GM19043 (cell line): ENCODE measurements at regions not wholly inside any gene's neighbourhood (a gene's known extent, or its start where the extent isn't known, plus 50 kb on each side); places are given as distances from the start of the nearest gene placed in this dataset.
"Not testable (repeated sequence)": the region's sequence is repeated elsewhere in the genome, so short reads cannot be mapped to it uniquely, and the experiment has no call there.

Experiments used
- ATAC-seq: cut with Tn5 transposase; IDR thresholded peaks from one replicate; pipeline ENCODE4 v1.9.1; 2021; ENCODE audit warnings: low read depth; ENCODE audit not compliant: unreplicated experiment

DNA sequence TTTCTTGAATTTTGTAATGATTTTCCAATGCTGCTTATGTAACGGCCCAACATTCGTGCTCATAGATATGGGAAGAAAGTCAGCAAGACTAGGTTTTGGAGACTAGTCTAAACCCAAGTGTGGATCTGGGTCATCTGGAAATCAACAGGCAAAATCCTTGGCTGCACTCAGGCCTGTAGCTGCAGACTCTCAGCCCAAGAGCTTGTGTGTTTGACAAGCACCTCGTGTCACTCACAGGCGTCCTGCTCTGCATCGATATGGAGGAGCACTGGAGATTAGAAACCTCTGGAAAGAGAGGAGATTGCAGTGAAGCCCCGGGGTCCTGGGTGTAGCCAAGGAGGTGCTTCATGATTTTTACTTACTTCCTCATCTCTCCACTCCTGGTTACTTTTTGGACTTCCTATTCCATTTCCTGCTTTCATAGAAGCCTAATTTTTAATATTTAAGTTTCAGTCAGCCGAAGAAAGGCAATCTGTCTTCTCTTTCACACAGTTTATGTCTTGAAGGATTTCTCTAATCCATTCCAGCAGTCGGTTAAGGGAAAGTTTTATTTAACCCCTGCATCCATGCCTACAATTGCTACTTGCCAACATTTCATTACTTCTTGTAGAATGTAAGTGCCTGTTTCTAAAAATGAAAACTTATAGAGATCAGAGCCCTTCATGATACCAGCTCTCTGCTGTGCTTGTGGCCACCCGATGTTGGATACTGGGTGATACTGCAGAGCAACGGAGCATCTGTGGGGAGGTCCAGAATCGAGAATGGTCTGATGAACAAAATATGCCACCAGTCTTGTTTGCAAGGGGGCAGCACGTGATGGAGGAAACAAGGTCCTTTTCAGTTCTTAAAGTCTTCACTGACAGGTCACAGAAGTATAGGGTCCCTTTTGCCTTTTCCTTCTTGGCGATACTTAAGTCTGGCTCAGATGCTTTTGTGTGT lies 296.3 kb downstream of the QKI start:
- ATAC-seq, result no peak

DNA sequence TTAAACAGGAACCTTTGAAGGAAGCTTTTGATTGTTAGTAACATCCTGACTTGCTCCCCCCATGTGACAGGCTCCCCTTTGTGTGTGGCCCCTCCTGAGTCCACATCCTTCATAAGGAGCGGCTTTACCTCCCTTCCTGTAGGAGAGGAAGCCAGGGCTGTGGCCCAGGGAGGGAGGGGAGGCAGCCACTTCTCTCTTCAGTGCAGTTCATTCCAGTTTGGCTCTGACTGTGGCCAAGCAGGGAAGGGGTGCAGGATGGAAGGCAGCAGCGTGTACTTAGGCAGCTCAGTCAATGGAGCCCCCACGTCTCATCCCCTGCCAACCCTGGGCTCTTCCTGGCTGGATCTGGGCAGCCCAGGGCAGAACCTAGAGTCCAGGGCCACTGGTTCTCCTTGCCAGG lies 295.2 kb downstream of the QKI start:
- no peak for ATAC-seq

DNA sequence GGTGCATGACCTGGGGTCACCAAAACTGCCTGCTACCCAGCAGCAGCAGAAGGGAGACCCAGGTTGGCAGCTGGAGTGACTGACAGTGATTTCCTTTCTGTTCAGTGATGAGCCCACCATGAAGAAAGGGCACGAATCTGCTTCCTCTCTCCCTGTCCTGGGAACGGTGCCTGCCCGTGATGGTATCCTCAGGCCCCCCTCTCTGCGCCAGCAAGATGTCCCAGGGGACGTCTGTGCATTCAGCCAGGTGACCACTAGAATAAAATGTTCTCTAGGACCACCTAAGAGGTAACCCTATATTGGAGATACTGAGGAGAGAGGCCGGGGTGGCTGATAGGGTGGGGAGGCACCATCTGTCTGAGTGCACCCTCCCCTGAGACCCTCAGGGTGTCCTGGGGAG lies 294.7 kb downstream of the QKI start:
- no peak for ATAC-seq

DNA sequence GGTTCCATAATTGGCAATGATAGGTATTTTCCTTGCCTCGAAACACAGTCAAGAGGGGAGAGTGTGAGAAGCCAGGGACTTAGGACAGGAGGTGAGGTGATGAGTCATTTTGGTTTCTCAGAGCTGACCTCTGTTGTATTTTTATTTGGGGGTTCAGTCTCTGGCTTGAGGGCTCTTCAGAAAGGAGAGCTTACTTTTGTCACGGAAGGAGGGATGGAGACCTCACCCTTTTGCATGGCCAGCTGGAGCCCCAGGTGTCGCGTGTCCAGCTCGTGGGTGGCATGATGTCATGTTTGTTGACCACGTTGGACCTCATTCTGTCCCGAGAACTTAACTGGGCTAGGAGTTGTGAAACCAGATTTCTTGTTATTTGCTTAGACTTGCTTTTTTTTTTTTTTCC lies 293.9 kb downstream of the QKI start:
- peak; percentile 38 for ATAC-seq

DNA sequence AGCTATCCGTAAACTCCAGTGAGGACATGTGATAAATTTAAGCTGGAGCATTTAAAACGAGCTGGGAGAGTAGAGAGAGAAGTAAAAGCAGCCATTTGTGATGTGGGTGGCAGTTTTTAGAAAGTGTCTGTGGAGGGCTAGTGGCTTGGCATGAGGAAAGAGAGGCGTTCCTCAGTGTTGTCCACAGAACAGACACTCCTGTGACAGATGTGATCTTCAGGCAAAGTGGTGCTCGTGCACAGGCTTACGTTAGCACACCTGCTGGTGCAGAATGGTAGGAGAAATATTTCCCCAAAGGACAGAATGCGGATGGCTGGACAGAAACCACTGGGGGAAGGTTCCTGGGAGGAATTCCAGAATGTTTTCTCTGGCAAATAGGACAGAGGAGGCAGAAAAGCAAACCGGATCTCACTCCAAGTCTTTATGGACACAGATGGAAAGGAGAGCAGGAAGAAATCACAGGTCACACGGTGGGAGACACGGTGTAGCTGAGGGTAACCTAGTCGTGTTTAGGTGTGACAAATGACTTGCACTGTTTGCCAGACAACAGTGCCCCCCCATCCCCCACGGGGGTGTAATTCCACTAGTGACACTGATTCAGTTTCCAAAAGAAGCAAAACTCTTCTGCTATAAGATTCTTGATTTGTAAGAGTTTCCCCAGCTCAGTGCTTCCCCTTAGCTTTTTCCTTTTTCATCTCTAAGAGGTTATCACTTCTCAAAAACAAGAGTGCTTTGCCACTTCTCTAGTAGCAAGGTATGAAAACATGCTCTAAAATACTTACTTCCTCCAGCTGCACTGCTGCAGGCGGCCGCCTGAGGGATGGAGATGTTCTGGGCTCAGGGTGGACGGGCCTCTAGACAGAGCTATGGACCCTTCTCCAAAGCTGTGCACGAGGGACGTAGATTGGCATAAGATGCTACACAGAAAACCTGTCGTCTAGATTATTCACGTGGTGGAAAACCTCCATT lies 293.2 kb downstream of the QKI start:
- peak; percentile 40 for ATAC-seq

DNA sequence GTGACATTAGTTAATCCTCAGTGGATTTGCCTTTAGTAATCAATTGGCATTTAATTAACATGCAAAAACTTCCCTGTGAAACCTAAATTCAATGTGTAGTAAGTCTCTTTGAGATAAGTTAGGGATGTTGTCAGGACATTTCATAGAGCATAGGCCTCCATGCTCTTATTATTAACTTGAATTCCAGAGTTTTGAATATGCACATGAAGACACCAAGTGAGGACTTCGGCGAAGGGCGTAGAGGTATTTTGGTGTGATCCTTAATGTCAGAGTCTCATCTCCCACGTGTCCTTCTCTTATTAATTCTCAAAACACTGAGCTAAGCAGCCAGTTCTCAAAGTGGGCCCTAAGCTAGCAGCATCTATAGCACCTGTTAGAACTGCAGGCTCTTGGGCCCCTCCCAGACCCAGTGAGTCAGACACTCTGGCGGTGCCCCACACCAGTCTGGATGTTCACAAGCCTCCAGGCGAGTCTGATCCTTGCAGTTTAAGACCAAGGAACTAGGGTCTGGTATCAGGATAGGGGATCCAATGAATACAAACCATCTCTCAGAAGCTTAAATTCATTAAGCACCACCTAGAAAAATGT lies 292.1 kb downstream of the QKI start:
- ATAC-seq, result no peak

DNA sequence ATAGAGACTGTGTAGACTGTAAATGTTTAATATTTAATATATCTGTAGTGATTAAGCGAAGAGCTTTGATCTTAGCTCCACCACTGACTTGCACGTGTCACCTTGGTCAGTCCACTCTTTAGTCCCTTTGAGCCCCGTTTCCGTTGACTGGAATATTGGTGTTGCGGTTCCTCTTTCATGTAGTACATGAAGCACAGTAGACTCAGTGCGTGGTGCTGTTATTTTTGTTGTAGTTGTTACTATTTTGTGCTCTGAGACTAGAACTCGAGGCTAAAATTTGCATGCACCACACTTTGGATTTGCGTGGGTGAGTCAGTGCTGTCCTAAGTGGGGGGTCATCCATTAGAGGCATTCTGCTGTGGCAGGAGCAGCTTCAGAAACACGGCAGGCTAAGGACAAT lies 291.4 kb downstream of the QKI start:
- peak; percentile 59 for ATAC-seq

DNA sequence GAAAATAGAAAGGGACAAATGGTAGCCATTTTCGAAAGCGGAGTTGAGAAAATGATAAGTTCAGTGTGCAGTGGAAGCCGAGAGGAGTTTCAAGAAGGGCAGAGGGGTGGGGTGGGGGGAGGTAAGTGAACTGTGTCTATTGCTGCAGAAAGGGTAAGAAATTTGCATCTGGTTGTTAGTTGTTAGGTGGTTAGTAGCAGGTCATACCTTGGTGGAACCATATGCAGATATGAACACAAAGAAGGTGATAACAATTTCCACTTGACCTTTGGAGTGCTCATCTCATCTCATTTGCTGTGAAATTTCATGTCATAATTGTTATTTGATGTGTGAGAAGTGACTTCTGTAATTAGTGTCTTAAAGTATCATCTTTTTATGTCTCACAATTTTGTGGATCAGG lies 288.2 kb downstream of the QKI start:
- no peak for ATAC-seq

DNA sequence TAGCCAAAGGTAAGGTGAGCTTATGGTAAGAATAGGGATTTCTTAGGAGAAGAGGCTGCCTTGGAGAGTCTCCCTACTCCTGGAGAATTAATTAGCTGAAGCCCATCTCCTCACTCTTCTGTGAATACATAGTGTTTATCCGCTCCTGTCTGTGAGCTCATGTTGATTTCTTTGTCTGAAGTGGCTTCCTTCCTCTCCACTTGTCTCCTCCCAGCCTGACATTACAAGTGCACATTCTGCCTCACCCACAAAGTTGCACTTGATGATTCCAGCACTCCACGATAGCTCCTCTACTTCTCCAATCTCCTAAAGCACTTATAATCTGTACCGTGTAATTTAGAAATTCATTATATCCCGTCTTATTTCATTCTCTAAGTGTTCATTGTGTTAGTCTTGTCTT lies 287.2 kb downstream of the QKI start:
- no peak for ATAC-seq

DNA sequence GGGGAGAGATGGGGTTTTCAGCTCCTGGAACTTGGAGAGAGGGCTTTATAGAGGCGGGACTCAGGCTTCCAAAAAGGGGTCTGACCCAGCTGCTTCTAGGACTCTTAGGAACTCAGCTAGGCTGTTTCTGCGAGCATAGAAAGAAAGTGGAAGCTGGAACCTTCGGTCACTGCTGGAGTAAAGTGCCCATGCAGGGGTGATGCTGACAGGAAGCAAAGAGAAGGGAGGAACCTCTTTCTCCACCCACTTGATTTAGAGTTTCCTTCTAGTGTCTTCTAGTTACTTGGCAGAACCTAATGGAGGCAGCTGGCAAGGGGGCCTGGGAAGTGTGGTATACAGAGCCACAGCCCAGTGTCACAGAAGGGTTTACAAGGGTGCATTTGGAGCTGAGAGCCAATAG lies 283.6 kb downstream of the QKI start:
- ATAC-seq, result no peak

DNA sequence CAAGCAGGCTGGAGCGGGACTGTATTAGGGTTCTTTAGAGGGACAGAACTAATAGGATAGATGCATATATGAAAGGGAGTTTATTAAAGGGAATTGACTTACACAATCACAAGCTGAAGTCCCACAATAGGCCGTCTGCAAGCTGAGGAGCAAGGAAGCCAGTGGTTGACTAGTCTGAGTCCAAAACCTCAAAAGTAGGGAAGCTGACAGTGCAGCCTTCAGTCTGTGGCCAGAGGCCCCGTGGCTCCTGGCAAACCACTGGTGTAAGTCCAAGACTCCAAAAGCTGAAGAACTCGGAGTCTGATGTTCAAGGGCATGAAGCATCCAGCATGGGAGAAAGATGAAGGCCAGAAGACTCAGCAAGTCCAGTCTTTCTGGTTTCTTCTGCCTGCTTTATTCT lies 281.8 kb downstream of the QKI start:
- not testable (repeated sequence) for ATAC-seq

DNA sequence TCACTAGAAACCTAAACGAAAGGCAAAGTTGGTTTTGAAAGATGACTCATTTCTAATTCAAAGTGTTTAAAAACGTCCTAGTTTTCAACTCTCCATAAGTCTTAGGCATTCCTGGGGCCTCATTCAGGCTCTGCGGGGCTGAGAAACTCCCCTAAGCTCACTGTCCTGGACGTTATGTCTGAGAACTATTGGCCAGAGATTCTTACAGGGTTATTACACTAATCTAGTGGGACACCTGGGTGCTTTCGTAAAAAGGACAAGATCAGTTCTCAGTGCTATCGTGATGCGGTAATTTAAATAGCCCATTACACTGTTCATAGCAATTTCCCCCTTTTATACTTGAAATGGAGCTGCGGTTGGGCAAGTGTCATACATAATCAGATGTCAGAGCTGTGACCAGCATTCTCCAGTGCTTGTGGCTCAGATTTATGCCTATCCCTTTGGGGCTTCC lies 280.9 kb downstream of the QKI start:
- no peak for ATAC-seq

DNA sequence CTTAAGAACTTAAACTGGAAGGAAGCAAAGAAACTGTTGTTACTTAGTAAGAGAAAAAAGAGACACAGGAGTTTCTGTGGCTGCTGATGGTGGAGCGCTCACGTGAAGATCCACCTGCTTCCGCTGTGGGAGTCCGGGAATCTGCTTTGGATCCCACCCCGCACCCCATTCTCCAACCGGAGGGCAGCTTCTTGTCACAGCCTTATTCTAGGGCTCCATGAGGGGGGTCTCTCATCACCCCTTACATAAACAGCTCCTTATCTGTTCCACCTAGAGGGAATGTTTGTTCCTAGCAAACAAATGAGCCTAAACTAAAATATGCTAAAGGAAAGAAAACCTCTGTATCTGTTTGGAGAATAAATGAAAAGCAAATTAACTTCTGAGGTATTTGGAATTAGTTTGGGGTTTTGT lies 280.5 kb downstream of the QKI start:
- ATAC-seq, result no peak

DNA sequence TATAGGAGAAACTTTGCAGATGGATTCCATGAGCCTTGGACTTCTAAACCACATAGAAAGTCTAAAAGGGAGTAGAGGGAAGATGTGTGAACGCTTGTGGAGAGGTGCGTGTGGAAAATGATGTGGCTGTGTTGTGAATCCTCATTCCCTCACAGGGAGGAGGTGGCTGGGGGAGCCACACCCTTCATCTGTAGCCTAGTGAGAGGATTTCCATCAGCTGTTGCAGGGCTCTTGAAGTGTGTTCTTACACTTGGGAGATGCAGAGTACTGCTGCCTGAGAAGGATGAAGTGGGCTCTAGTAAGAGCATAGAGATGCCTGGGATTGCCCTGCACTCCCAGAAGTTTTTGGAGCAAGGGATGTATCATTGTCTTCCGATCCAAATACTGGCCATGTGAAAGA lies 279.6 kb downstream of the QKI start:
- ATAC-seq, result no peak

DNA sequence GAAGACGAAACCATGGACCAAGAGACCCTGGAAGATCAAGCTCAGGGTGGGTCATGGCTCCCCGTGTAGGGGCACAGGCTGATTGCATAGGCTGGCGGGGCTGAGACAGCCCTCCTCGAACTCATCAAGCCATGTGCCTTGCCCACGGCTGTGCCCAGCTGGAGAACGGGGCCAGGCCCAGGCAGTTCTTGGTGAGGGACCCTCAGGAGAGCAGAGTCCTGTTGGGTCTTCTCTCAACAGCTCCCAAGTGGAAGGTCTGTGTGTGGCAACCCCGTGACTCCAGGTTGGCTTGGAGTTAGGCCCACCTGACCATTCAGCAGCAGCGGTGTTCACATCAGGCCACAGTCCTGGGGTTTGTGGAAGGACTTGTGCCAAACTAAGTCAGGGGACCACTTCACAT lies 276.5 kb downstream of the QKI start:
- ATAC-seq, result no peak

DNA sequence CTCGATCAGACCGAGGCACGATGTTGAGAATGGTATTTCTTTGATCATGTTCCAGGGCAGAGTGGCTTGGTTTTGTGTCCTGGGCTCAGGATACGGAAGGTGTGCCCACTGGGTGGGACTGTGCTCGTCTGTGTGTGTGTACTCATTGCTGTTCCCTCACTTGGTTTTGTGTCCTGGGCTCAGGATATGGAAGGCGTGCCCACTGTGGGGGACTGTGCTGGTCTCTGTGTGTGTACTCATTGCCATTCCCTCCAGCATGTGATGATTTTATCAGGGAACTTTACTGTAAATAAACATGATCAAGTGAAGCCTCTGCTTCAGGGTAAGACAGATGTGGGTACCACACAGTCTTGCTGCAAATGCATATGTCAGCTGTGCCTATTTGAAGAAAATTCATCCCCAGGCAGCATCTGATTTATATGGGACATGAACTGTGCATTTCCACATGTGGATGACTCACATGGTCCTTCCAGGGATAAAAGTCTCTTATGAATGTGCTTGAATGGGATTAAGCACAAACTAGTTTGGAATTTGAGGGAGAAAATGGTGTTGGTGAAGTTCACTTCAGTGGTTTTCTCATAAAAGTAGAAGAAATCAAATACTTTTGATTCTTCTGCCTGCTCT lies 274.3 kb downstream of the QKI start:
- ATAC-seq, result no peak

DNA sequence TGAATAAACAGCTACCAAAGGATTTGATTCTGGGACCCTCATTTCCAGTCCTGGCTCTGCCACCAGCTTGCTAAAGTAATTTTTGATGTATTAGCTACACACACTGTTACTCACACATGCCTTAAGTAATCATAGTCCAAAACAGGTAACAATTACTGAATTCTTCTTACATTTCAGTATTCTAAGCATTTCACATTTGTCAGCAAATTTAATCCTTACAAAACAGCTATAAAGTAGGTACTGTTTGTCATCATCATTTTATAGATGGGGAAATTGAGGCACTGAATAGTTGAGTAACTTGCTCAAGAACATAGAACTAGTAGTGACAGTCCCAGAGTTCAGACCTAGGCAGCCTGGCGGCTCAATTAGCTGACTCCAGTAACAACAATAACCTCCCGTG lies 272.6 kb downstream of the QKI start:
- no peak for ATAC-seq

DNA sequence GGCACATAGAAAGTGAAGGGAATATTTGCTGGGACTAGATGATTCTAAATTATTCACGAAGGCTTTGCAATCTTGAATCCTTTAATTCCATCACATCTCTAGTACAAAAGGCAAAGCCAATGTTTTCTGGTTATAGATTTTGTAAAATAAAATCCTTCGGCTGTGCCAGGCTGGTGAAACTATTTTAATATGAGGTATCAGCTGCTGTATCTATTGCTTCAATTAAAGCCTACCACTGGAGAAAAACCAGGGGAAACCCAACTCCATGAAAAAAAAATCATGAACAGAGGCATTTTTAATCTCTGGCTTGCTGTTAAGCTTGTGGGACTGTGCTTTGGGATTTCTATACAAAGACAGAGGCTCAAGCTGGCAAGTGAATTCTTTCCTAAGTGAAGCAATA lies 271.8 kb downstream of the QKI start:
- no peak for ATAC-seq

DNA sequence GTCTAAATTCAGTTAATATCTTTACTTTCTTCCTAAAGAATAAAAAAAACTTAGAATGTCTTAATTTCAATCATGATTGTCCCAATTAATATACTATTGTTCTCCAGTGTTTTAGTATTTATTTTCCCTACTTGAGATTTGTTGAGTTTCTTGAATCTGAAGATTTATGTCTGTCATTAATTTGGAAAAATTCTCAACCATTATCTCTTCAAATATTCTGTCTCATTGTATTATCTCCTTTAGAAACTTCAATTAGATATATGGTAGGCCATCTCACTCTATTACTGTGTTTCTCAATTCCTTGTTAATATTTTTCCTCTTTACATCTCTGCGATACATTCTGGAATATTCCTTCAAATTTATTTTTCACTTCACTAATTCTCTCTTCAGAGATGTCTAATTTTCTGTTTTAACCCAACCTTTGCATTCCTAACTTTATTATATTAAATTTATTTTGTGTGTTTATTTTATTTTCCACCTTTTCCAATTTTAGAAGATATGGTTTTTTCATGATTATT lies 268.6 kb downstream of the QKI start:
- no peak for ATAC-seq

DNA sequence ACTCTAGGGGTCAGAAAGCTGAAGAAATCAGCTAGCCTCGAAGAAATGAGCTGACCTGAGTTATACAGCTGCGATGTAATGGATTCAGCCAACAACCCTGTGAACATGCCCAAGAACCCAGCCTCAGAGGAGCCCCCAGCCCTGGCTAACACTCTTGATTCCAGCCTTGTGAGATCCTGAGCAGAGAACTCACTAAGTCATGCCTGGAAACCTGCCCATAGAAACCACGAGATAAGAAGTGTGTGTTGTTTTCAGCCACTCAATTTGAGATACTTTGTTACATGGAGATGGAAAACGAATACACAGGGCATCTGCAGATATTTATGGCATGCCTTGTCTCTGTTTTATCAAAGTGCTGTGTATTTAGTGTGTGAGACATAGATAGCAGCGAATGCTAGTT lies 265.2 kb downstream of the QKI start:
- ATAC-seq, result no peak
